Ishikawa (cell line): ENCODE measurements at regions not wholly inside any gene's neighbourhood (a gene's known extent, or its start where the extent isn't known, plus 50 kb on each side); places are given as distances from the start of the nearest gene placed in this dataset.

Experiments
- CEBPB ChIP-seq: IDR thresholded peaks from 2 replicates; pipeline ENCODE4 v1.6.1; 2012
- CREB1 ChIP-seq: IDR thresholded peaks from 2 replicates; pipeline ENCODE4 v1.6.1; 2012; ENCODE audit warnings: low read depth
- EGR1 ChIP-seq: IDR thresholded peaks from 2 replicates; pipeline ENCODE4 v1.6.1; 2012
- EP300 ChIP-seq: IDR thresholded peaks from 2 replicates; pipeline ENCODE4 v1.6.1; 2012; ENCODE audit warnings: borderline replicate concordance
- FOXM1 ChIP-seq: IDR thresholded peaks from 2 replicates; pipeline ENCODE4 v1.6.1; 2012; ENCODE audit warnings: low read depth, borderline replicate concordance
- MAX ChIP-seq: IDR thresholded peaks from 2 replicates; pipeline ENCODE4 v1.6.1; 2012
- NFIC ChIP-seq: IDR thresholded peaks from 2 replicates; pipeline ENCODE4 v1.6.1; 2012
- RAD21 ChIP-seq: IDR thresholded peaks from 2 replicates; pipeline ENCODE4 v1.6.1; 2012; ENCODE audit warnings: low read depth
- REST ChIP-seq: IDR thresholded peaks from 2 replicates; pipeline ENCODE4 v1.6.1; 2012; ENCODE audit warnings: low read depth, mild to moderate bottlenecking
- TAF1 ChIP-seq: IDR thresholded peaks from 2 replicates; pipeline ENCODE4 v1.6.1; 2012; ENCODE audit warnings: low read depth, mild to moderate bottlenecking
- TCF12 ChIP-seq: IDR thresholded peaks from 2 replicates; pipeline ENCODE4 v1.6.1; 2012; ENCODE audit warnings: low read depth
- TEAD4 ChIP-seq: IDR thresholded peaks from 2 replicates; pipeline ENCODE4 v1.6.1; 2012
- USF1 ChIP-seq: IDR thresholded peaks from 2 replicates; pipeline ENCODE4 v1.6.1; 2012
- YY1 ChIP-seq: IDR thresholded peaks from 2 replicates; pipeline ENCODE4 v1.6.1; 2012; ENCODE audit warnings: low read depth
- ZBTB7A ChIP-seq: IDR thresholded peaks from 2 replicates; pipeline ENCODE4 v1.6.1; 2012; ENCODE audit warnings: low read depth

GRCh38 chr14:89720076-89720687 is 234.3 kb downstream of the EFCAB11 start:
- TF ChIP-seq USF1 (no peak), REST (no peak), CEBPB (no peak), ZBTB7A (no peak), MAX (no peak), CREB1 (no peak), EP300 (no peak), TEAD4 (no peak), RAD21 (no peak), TAF1 (no peak), EGR1 (no peak), NFIC (no peak), FOXM1 (no peak)

- TF ChIP-seq REST: no peak
Observed at GRCh38 chr14:89719366-89720075, 235.0 kb downstream of the EFCAB11 start.

- no peak for TF ChIP-seq TAF1
- no peak for TF ChIP-seq TEAD4
- no peak for TF ChIP-seq NFIC
- TF ChIP-seq CEBPB: no peak
Observed at GRCh38 chr14:89708982-89709625, 245.4 kb downstream of the EFCAB11 start.

- TF ChIP-seq TCF12 (no peak), MAX (no peak), ZBTB7A (no peak), NFIC (no peak), YY1 (no peak), EGR1 (no peak), CEBPB (no peak), TAF1 (no peak), EP300 (no peak), RAD21 (no peak), USF1 (no peak), REST (no peak), FOXM1 (no peak), CREB1 (no peak), TEAD4 (no peak)
Observed at GRCh38 chr14:89707086-89707485, 247.4 kb downstream of the EFCAB11 start.

GRCh38 chr14:89702876-89703200 is 251.7 kb downstream of the EFCAB11 start:
- no peak for TF ChIP-seq TEAD4
- no peak for TF ChIP-seq CREB1
- TF ChIP-seq MAX: no peak
- TF ChIP-seq TAF1: no peak
- TF ChIP-seq NFIC: no peak
- TF ChIP-seq CEBPB: no peak
- no peak for TF ChIP-seq EP300
- no peak for TF ChIP-seq ZBTB7A
- TF ChIP-seq EGR1: no peak
- TF ChIP-seq YY1: no peak
- no peak for TF ChIP-seq TCF12
- no peak for TF ChIP-seq FOXM1
- no peak for TF ChIP-seq RAD21
- no peak for TF ChIP-seq USF1
- TF ChIP-seq REST: no peak
